BE2C (cell line): ENCODE measurements at regions not wholly inside any gene's neighbourhood (a gene's known extent, or its start where the extent isn't known, plus 50 kb on each side); places are given as distances from the start of the nearest gene placed in this dataset.

Source experiments
- DNase-seq: peaks from one replicate; pipeline ENCODE4 v3.0.0-alpha.2; 2020
- H3K27me3 ChIP-seq: fragments of 250-450 bp; sonication (Bioruptor Pico); 2 replicates; pipeline ENCODE4 v1.5.1; 2020; ENCODE audit warnings: mild to moderate bottlenecking
- H3K36me3 ChIP-seq: fragments of 250-450 bp; sonication (Bioruptor Pico); 2 replicates; pipeline ENCODE4 v1.5.1; 2020; ENCODE audit warnings: mild to moderate bottlenecking
- H3K4me1 ChIP-seq: fragments of 250-450 bp; sonication (Bioruptor Pico); 2 replicates; pipeline ENCODE4 v1.5.1; 2020
- H3K4me3 ChIP-seq: 2 replicates; pipeline ENCODE4 v1.5.1; 2011; ENCODE audit warnings: low read depth, low read length
- H3K9me3 ChIP-seq: fragments of 250-450 bp; sonication (Bioruptor Pico); 2 replicates; pipeline ENCODE4 v1.5.1; 2020
- TF ChIP-seq, protein P1 (sequence below): IDR thresholded peaks from 2 replicates; pipeline ENCODE4 v1.5.1; 2012; ENCODE audit warnings: mild to moderate bottlenecking, low read depth, low read length

DNA sequence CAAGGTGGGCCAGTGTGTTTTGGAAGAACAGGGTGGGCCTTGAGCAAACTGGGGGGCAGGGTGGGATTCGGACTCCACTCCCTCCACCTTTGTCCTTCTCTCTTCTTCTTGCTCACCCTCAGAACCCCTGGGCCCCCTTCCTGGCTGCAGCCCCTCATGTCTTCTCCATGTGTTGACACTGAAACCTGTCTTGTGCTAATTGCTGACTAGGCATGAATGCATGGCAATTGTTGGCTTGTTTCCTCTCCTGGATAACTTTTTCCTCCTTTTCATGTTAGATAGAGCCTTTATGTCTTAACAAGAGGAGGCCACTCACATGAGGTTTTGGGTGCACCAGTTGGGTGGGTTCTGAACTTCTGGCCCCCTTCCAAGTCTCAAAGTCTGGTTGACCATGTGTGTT, 181.6 kb upstream of the MKI67 start:
- TF ChIP-seq, protein P1, sequence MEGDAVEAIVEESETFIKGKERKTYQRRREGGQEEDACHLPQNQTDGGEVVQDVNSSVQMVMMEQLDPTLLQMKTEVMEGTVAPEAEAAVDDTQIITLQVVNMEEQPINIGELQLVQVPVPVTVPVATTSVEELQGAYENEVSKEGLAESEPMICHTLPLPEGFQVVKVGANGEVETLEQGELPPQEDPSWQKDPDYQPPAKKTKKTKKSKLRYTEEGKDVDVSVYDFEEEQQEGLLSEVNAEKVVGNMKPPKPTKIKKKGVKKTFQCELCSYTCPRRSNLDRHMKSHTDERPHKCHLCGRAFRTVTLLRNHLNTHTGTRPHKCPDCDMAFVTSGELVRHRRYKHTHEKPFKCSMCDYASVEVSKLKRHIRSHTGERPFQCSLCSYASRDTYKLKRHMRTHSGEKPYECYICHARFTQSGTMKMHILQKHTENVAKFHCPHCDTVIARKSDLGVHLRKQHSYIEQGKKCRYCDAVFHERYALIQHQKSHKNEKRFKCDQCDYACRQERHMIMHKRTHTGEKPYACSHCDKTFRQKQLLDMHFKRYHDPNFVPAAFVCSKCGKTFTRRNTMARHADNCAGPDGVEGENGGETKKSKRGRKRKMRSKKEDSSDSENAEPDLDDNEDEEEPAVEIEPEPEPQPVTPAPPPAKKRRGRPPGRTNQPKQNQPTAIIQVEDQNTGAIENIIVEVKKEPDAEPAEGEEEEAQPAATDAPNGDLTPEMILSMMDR = no peak
- H3K4me1 ChIP-seq = no peaks in the 10 kb centered on the region
- no peak overlapping the region for H3K4me3 ChIP-seq
- H3K27me3 ChIP-seq = no peaks in the 10 kb centered on the region
- H3K9me3 ChIP-seq = no peaks in the 10 kb centered on the region
- no peaks in the 10 kb centered on the region for H3K36me3 ChIP-seq
- DNase-seq = no peak

DNA sequence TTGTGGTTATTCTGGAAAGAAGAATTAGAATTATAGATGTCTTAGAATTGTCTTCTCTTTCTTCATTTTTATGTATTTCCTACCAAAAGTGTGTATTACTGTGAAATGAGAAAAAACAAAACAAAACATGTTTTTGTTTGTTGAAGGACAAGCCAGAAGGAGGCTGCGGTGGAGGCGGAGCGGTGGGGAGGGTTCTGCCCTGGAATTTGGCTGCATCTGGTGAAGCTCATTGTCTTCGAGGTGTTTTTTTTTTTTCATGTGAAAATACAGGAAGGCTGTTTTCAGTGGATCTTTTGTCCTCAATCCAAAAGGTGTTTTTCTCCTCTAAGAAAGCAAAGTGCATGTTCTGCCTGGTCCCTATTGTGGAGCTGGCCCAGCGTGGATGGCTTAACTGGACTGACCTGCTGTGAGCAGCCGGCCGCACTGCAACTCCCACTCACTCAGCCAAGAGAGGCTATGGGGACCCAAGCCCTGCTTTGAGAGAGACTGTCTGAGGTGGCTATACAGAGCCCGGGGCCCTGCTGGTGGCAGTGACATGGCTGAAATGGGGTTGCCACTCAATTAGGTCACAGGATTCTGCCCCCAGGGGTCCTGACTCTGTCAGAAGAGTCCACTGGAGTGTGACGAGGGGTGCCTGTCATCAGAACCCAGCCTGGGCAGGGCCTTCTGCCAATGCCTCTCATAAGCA, 184.9 kb upstream of the MKI67 start:
- H3K9me3 ChIP-seq = no peaks in the 10 kb centered on the region
- H3K27me3 ChIP-seq = no peaks in the 10 kb centered on the region
- no peaks in the 10 kb centered on the region for H3K4me1 ChIP-seq
- TF ChIP-seq, protein P1 = no peak
- DNase-seq = no peak
- H3K4me3 ChIP-seq = no peak overlapping the region
- no peaks in the 10 kb centered on the region for H3K36me3 ChIP-seq

DNA sequence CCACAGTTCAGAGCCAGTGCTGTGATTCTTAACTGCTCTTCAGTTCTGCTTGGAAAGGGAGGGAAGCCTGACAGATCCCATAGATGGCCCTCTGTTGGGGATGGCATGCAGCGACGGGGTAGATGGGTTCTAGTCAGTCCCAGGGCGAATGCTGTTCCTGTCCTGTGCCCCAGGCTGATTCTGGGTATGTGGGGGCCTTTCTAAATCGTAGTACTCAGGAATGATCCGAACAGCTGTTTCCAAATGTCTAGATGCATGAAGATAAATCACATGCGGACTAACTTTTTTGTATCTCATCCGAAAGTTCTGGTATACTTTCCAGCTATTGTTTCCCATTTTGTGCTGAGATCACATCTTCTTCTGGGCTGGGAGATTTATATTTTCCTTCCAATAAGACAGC, 186.0 kb upstream of the MKI67 start:
- no peaks in the 10 kb centered on the region for H3K36me3 ChIP-seq
- no peaks in the 10 kb centered on the region for H3K4me1 ChIP-seq
- no peak overlapping the region for H3K4me3 ChIP-seq
- TF ChIP-seq, protein P1 = no peak
- DNase-seq = no peak
- no peaks in the 10 kb centered on the region for H3K27me3 ChIP-seq
- no peaks in the 10 kb centered on the region for H3K9me3 ChIP-seq

DNA sequence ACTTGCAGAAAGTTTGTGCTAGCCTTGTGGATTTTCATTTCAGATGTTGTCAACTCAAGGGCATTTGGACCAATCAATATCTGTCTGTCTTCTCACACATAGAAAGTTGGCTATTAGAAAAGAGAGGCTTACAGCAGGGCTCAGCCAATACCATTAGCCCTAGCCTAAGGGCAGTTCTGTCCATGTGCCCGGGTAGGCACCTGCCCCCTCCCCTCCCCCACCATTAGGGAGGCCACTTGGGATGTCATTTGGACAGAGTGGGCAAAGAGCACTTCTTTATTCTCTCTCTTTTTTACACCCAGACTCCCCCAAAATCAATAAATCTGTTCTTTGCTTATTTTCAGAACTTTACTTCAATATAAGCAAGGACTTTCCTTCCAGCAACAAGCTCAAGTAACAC, 188.5 kb upstream of the MKI67 start:
- no peak overlapping the region for H3K4me3 ChIP-seq
- no peaks in the 10 kb centered on the region for H3K36me3 ChIP-seq
- H3K9me3 ChIP-seq = no peaks in the 10 kb centered on the region
- no peaks in the 10 kb centered on the region for H3K4me1 ChIP-seq
- no peak for DNase-seq
- TF ChIP-seq, protein P1 = no peak
- no peaks in the 10 kb centered on the region for H3K27me3 ChIP-seq

DNA sequence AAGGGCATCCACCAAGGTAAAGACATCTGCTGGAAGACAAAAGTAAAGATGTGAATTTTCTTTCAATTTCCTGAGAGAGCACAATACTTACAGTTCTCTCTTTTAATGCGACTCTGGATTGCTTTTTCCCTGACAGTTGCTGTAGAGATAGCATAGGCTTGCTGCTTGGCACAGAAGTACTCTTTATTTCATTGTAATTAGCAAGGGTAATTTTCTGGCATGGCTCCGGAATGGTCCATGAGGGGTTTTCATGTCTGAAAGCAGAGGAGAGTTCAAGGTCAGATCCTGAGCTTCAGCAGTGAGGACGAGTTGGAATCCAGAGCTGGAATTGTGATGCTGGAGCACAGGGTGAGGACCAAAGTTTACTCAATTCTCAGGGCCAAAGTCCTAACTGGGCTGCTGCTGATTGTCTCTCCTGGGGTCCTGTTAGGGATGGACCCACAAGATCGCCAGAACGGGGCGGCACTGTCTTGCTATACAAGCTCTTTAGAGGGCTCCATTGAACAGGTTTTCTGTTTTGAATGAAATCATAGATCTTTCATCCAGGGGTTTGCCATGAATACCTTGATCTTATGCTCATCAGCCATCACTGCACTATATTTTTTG, 190.0 kb upstream of the MKI67 start:
- TF ChIP-seq, protein P1 = no peak
- no peaks in the 10 kb centered on the region for H3K36me3 ChIP-seq
- no peaks in the 10 kb centered on the region for H3K27me3 ChIP-seq
- no peak overlapping the region for H3K4me3 ChIP-seq
- no peaks in the 10 kb centered on the region for H3K9me3 ChIP-seq
- no peaks in the 10 kb centered on the region for H3K4me1 ChIP-seq
- no peak for DNase-seq

DNA sequence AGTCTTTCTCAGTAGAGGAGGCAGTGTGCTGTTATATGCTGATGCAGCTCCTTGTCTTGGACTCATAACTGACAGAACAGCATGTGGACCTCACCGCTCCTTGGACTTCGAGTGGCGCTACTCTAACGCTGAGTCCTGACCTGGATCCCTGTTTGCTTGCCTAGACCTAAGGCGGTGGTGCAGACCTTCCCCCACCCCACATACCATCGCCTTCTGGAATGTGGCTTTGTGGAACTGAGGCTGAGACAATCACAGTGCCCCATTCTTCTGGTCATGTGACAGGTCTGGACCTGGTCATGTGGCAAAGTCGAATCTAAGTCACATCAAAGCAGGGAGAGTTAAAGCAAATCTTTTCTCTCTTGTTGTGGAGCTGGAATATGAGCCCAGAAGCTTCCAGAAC, 190.7 kb upstream of the MKI67 start:
- H3K4me3 ChIP-seq = no peak overlapping the region
- H3K9me3 ChIP-seq = no peaks in the 10 kb centered on the region
- H3K4me1 ChIP-seq = no peaks in the 10 kb centered on the region
- H3K36me3 ChIP-seq = no peaks in the 10 kb centered on the region
- TF ChIP-seq, protein P1 = no peak
- no peaks in the 10 kb centered on the region for H3K27me3 ChIP-seq
- no peak for DNase-seq
